WTC11 (cell line): ENCODE measurements at regions not wholly inside any gene's neighbourhood (a gene's known extent, or its start where the extent isn't known, plus 50 kb on each side); places are given as distances from the start of the nearest gene placed in this dataset.
"Not testable (repeated sequence)": the region's sequence is repeated elsewhere in the genome, so short reads cannot be mapped to it uniquely, and the experiment has no call there.

Source experiments
- ATAC-seq: fragments of 200-7000 bp; cut with Tn5 transposase; 2 replicates; pipeline ENCODE4 v1.10.0; 2021; ENCODE audit warnings: mild to moderate bottlenecking, moderate library complexity
- CTCF ChIA-PET: fragments of 300-600 bp; sonication (Branson Sonifier 250); formaldehyde crosslinking; loops from one replicate; lab custom pipeline; 2021; ENCODE audit warnings: antibody characterized with exemption; lab: Charles Lee
- POLR2A ChIA-PET: fragments of 350-600 bp; sonication (Branson Sonifier 250); formaldehyde crosslinking; loops from one replicate; lab custom pipeline; 2021; ENCODE audit warnings: antibody characterized with exemption; lab: Charles Lee
- DNase-seq: peaks from one replicate; pipeline ENCODE4 v3.0.0; 2021; ENCODE audit warnings: low spot score
- H3K27ac Mint-ChIP-seq: 2 replicates; pipeline ENCODE4 v1.8.0; 2021; ENCODE audit warnings: mixed read lengths
- H3K27me3 Mint-ChIP-seq: 2 replicates; pipeline ENCODE4 v1.8.0; 2021; ENCODE audit warnings: low read depth, mild to moderate bottlenecking, moderate library complexity, mixed read lengths
- H3K36me3 Mint-ChIP-seq: 2 replicates; pipeline ENCODE4 v1.8.0; 2021; ENCODE audit warnings: mixed read lengths
- H3K4me1 Mint-ChIP-seq: 2 replicates; pipeline ENCODE4 v1.8.0; 2022; ENCODE audit warnings: mixed read lengths
- H3K4me3 Mint-ChIP-seq: 2 replicates; pipeline ENCODE4 v1.8.0; 2021; ENCODE audit warnings: mild to moderate bottlenecking, moderate library complexity, mixed read lengths
- H3K9me3 Mint-ChIP-seq: 2 replicates; pipeline ENCODE4 v1.8.0; 2021; ENCODE audit warnings: mixed read lengths
- ARID4B ChIP-seq: sonication (generic); formaldehyde crosslinking; IDR thresholded peaks from 2 replicates; pipeline ENCODE4 v1.8.0; 2023; ENCODE audit warnings: missing genetic modification reagents, mild to moderate bottlenecking, borderline replicate concordance
- ELF4 ChIP-seq: sonication (generic); formaldehyde crosslinking; IDR thresholded peaks from 2 replicates; pipeline ENCODE4 v1.8.1; 2022; ENCODE audit warnings: low read depth, mild to moderate bottlenecking, moderate library complexity, missing genetic modification reagents
- MAX ChIP-seq: sonication (generic); formaldehyde crosslinking; IDR thresholded peaks from 2 replicates; pipeline ENCODE4 v1.8.0; 2022; ENCODE audit warnings: mild to moderate bottlenecking, missing genetic modification reagents
- OVOL2 ChIP-seq: fragments of 250-450 bp; sonication (Bioruptor Pico); IDR thresholded peaks from 2 replicates; pipeline ENCODE4 v1.9.0; 2021; ENCODE audit warnings: mild to moderate bottlenecking, borderline replicate concordance
- RELA ChIP-seq: sonication (generic); formaldehyde crosslinking; IDR thresholded peaks from 2 replicates; pipeline ENCODE4 v1.8.1; 2022; ENCODE audit warnings: missing genetic modification reagents, mild to moderate bottlenecking, borderline replicate concordance
- USF1 ChIP-seq: sonication (generic); formaldehyde crosslinking; IDR thresholded peaks from 2 replicates; pipeline ENCODE4 v1.8.0; 2022; ENCODE audit warnings: mild to moderate bottlenecking, missing genetic modification reagents
- ZNF219 ChIP-seq: sonication (generic); formaldehyde crosslinking; IDR thresholded peaks from 2 replicates; pipeline ENCODE4 v1.8.0; 2023; ENCODE audit warnings: missing genetic modification reagents, mild to moderate bottlenecking, borderline replicate concordance
- ZNF317 ChIP-seq: sonication (generic); formaldehyde crosslinking; IDR thresholded peaks from 2 replicates; pipeline ENCODE4 v1.8.1; 2023; ENCODE audit warnings: low read depth, mild to moderate bottlenecking, moderate library complexity, missing genetic modification reagents, borderline replicate concordance
- ZNF396 ChIP-seq: fragments of 250-450 bp; sonication (Bioruptor Pico); IDR thresholded peaks from 2 replicates; pipeline ENCODE4 v1.8.0; 2021; ENCODE audit warnings: mild to moderate bottlenecking, moderate library complexity, borderline replicate concordance
- ZNF425 ChIP-seq: fragments of 250-450 bp; sonication (Bioruptor Pico); conservative IDR thresholded peaks from 2 replicates; pipeline ENCODE4 v1.9.0; 2021; ENCODE audit warnings: mild to moderate bottlenecking
- ZNF532 ChIP-seq: fragments of 250-450 bp; sonication (Bioruptor Pico); IDR thresholded peaks from 2 replicates; pipeline ENCODE4 v1.9.0; 2021; ENCODE audit warnings: mild to moderate bottlenecking, borderline replicate concordance
- ZNF671 ChIP-seq: fragments of 250-450 bp; sonication (Bioruptor Pico); IDR thresholded peaks from 2 replicates; pipeline ENCODE4 v1.8.0; 2021; ENCODE audit warnings: mild to moderate bottlenecking
- ZSCAN18 ChIP-seq: fragments of 250-450 bp; sonication (Bioruptor Pico); IDR thresholded peaks from 2 replicates; pipeline ENCODE4 v2.1.2; 2022; ENCODE audit warnings: mild to moderate bottlenecking, moderate library complexity

GRCh38 chr2:144111437-144111836 lies 408.5 kb downstream of the ZEB2 start (continued):
- TF ChIP-seq ZNF425 (CRISPR knock-in tag), result no peak
- no peak for TF ChIP-seq ZNF532 (CRISPR knock-in tag)
- TF ChIP-seq OVOL2 (CRISPR knock-in tag), result no peak
- TF ChIP-seq ARID4B (CRISPR knock-in tag), result no peak
- no peak for TF ChIP-seq RELA (CRISPR knock-in tag)
- TF ChIP-seq ELF4, result no peak
- TF ChIP-seq ZNF317 (CRISPR knock-in tag), result no peak
- TF ChIP-seq ZNF671, result no peak
- TF ChIP-seq ZNF396 (CRISPR knock-in tag), result no peak
- no peak for TF ChIP-seq USF1 (CRISPR knock-in tag)
- no peak for TF ChIP-seq ZSCAN18 (CRISPR knock-in tag)
- TF ChIP-seq MAX (CRISPR knock-in tag), result no peak
- TF ChIP-seq ZNF219 (CRISPR knock-in tag), result no peak

- DNase-seq, H3K27ac Mint-ChIP-seq, H3K4me3 Mint-ChIP-seq, H3K27me3 Mint-ChIP-seq, H3K4me1 Mint-ChIP-seq, ATAC-seq, CTCF ChIA-PET, POLR2A ChIA-PET: not testable (repeated sequence)
- Mint-ChIP-seq H3K36me3 (peaks cover 59% of the 10 kb centered on the region), H3K9me3 (peaks cover 44% of the 10 kb centered on the region)
Observed at GRCh38 chr2:144106104-144106503, 413.8 kb downstream of the ZEB2 start.
